ENCODE measurements at regions not wholly inside any gene's neighbourhood (a gene's known extent, or its start where the extent isn't known, plus 50 kb on each side); places are given as distances from the start of the nearest gene placed in this dataset.
"Not testable (repeated sequence)": the region's sequence is repeated elsewhere in the genome, so short reads cannot be mapped to it uniquely, and the experiment has no call there.

- DNase-seq (ENCODE audit: low spot score), result no peak
These were observed 1650.5 kb upstream of the LRRTM3 start for GRCh38 chr10:65275296-65275695.

DNA sequence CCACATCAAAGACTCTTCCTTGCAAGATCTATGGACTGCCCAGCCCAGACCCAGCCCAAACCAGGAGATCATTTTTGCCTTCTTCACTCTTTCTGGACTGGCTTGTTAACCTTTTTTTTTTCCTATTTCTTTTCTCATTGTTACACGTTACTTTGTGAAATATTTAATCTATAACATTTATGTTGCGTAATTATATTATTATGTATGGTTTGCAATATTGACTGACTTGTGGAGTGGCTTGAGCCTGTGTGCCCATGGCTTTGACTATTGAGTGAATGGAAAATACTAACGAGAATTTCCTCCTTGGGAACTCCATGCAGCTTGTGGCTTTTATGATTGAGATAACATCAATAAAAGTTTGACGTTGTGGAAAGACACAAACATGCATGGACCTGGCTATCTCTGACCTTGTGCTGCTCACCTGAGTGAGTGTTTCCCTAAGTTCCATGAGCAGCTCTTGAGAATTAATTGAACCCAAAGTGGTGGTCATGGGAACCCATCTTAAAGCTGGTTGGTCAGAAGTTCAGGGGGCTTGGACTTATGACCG lies 1641.3 kb upstream of the LRRTM3 start:
- DNase-seq (ENCODE audit: low spot score), result no peak

DNA sequence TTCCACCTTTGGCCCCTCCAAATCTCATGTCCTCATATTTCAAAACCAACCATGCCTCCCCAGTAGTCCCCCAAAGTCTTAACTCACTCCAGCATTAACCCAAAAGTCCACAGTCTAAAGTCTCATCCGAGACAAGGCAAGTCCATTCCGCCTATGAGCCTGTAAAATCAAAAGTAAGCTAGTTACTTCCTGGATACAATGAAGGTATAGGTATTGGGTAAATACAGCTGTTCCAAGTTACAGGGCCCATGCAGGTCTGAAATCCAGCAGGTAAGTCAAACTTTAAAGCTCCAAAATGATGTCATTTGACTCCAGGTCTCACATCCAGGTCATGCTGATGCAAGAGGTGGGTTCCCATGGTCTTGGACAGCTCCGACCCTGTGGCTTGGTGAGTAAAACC lies 1640.1 kb upstream of the LRRTM3 start:
- DNase-seq (ENCODE audit: low spot score), result not testable (repeated sequence)

- DNase-seq (ENCODE audit: low spot score), result no peak
These were observed 1634.5 kb upstream of the LRRTM3 start for GRCh38 chr10:65291286-65291685.

- DNase-seq (ENCODE audit: low spot score), result no peak
These were observed 1633.3 kb upstream of the LRRTM3 start for GRCh38 chr10:65292551-65292950.

DNA sequence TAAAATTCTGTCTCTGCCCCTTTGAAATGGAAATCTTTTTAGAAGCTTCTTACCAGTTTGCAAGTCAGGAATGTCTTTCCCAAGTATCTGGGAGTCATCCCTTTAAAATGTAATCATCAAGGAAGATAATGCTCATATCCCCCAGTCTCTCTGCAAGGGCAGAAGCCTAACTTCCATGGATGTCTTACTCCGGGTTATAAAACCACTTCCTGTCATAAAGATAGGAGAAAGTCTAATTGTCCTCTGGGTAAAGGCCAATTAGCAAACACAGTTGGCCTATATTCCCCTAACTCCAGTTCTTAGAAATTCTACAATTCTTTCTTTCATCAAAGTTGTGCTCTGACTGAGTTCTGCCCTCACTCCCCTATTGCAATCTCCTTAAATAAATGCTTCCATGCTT lies 1631.5 kb upstream of the LRRTM3 start:
- no peak for DNase-seq (ENCODE audit: low spot score)

DNA sequence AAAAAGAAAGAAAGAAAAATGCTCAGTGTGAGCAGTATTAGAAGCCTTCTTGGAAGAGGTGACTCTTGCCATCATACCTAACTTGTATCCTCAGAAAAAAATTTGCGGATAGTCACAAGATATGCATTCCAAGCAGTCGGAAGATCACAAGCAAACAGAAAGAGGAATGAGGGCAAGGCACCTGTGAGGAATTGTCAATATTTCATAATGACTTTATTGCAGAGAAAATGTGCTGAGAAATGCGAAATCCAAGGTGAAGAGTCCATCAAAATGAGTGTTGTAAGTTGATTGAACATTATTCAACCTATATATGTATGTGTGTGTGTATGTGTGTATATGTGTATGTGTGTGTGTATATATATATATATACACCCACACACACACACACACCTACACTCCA lies 1624.7 kb upstream of the LRRTM3 start:
- DNase-seq (ENCODE audit: low spot score), result no peak

DNA sequence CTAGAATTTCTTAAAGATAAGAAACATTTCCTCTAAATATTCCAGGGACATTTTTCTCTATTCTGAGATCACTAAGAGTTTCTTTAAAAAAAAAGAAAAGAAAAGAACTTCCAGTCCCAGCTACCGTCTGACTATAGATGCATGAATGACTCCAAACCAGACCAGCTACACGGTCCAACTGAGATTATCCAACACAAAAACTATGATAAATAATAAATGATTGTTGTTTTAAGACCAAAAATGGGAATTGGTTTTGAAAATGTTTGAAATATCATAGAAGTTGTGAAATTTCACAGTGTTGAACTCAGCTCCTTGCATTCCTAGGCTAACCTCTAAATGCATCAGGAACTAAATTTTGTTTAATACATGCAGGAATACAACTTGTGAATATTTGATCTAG lies 1619.6 kb upstream of the LRRTM3 start:
- no peak for DNase-seq (ENCODE audit: low spot score)

DNA sequence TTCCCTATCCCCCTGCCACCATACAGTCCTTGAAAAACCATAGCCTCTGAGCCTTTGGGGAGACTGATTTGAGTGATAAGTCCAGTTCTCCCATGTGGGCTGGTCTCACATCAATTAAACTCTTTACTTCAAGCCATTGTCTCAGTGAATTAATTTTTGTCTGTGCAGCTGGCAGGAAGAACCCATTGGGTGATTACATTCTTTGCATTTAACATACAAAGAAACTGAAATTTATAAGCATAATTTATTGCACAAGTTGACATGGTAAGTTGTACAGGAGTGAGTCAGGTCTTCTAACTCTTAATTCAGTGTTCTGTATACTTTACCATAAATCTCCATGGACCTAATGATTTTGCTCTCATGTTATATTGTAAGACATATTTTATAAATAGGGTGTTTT lies 1613.0 kb upstream of the LRRTM3 start:
- no peak for DNase-seq (ENCODE audit: low spot score)

GRCh38 chr10:65313406-65313805 lies 1612.4 kb upstream of the LRRTM3 start:
- DNase-seq (ENCODE audit: low spot score), result no peak

DNA sequence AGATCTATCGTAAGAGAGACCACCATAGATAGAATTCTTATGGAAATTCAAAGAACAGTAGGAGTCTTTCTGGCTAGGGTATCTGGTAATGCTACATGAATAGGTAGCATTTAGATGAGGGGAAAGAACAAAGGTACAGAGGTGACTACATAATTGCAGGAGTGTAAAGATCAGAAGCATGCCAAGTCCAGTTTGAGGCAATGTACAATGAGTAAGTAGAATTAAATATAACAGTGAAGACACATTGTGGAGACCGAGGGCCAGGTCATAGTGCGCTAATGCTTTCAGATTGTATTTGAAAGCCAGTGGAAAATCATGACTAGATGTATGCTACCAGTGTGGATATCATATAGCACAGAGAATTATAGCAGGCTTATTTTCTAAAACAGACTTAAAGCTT lies 1611.6 kb upstream of the LRRTM3 start:
- DNase-seq (ENCODE audit: low spot score), result no peak

GRCh38 chr10:65319493-65319892 lies 1606.3 kb upstream of the LRRTM3 start:
- DNase-seq (ENCODE audit: low spot score), result no peak

DNA sequence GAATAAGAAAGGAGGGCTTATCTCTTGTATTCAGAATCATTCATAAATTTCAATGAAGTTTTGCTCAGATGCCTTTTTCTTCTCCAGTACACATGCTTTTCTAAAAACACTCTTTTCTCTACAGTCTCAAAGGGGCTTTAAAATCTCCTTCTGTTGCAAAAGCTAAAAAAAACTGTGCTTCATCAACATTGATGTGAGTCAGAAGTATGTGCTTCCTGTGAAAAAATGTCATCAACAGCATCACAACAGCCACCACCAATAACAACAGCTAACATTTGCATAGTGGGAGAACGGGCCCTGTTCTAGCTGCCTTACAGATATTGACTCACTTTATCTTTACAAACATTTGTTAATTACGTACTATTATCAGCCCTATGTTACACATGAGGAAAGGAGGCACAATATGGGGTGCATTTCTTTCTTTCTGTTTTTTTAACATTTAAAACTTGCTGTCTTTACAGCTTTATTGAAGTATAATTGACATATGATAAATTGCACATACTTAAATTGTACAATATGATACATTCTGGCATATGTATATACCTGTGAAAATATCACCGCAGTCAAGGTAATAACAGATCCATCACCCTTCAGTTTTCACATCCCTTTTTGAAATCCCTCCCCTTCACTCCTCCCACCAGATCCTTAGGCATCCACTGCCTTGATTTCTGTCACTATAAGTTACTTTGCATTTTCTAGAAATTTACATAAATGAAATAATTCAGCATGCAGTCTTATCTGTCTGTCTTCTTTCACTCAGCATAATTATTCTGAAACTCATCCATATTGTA lies 1605.4 kb upstream of the LRRTM3 start:
- DNase-seq (ENCODE audit: low spot score), result no peak

DNA sequence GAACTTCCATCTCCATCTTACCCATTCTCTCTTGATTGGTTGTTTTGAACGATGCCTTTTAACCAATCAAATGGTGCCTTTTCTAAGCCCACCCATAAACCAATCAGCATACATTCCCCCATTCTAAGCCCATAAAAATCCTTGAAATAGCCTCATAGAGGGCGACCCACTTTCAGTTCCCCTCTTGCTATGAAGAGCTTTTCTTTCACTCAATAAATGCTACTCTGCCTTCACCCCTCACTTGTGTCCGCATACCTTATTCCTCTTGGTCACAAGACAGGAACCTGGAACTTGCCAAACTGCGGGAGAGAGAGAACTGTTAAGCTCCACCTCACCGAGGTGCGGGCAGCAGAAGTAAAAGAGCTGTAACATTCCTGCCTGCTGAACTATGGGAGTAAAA lies 1602.0 kb upstream of the LRRTM3 start:
- no peak for DNase-seq (ENCODE audit: low spot score)

DNA sequence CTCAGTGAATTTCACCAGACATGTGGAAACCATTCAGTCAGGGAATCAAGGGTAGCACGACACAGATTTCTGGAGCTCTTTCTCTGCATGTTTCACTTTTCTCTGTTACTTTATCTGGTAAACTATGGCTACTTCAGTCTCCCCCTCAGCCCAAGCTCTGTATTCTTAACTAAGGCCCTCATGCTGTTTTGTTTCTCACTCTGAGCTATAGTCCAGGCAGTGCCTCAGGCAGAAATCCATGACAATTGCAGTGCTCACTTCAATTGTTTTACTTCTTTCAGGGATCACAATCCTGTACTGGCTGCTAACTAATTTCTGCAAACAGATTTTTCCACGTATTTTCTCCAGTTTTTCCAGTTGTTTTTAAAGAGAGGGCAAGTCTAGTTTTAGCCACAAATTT lies 1599.9 kb upstream of the LRRTM3 start:
- no peak for DNase-seq (ENCODE audit: low spot score)

DNA sequence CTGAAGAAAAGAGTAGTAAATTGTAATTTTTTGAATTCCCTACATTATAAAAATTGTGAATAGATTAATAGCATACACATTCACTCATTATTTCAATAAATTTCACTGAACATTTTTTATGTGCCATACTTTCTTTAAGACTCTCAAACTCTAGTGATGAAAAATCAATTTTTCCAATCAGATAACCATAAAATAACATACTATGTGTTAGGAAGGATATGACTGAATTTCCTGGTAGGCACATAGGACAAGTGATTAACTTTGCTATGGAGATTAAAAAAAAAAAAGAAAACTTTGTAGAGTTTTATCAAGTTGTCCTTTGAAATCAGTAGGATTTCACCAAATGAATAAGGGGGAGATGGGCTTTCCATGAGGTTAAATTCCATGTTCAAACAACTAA lies 1597.3 kb upstream of the LRRTM3 start:
- no peak for DNase-seq (ENCODE audit: low spot score)

GRCh38 chr10:65335311-65335710 lies 1590.5 kb upstream of the LRRTM3 start:
- no peak for DNase-seq (ENCODE audit: low spot score)

GRCh38 chr10:65340340-65340739 lies 1585.5 kb upstream of the LRRTM3 start:
- DNase-seq (ENCODE audit: low spot score), result no peak

- DNase-seq (ENCODE audit: low spot score), result no peak
These were observed 1584.4 kb upstream of the LRRTM3 start for GRCh38 chr10:65341323-65341925.

DNA sequence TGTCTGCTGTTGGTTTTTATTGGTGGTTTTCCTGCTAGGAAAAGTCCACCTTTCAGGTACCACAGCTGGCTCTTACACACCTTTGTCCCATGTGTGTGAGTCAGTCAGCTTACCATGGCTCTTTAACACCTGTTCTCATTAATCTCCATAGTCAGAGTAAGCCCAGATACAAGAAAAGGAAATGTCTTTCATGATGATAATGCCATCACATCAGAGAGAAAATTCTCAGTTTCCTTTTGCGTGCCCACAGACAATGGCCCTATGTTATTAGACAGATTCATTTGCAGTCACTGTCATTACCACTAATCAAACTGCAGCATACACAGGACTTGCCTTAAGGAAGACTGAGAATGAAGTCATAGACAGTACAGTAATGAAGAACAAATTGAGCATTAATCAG lies 1583.6 kb upstream of the LRRTM3 start:
- no peak for DNase-seq (ENCODE audit: low spot score)

- no peak for DNase-seq (ENCODE audit: low spot score)
These were observed 1579.4 kb upstream of the LRRTM3 start for GRCh38 chr10:65346466-65346865.

DNA sequence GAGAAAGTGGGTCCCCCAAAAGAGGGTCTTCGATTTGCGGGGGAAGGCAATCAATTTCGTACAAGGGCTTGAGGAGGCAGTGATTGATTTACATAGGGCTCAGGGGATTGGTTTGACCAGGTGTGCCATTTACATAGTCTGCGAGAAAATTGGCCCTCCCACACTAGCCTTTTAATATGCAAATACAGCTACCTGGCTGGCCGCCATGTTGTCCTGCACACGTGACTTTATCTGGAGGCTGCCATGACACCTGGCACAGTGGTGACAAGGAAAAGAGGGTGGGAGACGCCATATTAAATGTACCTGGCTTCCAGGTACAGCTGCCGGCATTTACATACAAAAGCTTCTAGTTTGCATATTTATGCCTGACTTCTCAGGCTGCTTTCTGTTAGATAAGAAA lies 1577.2 kb upstream of the LRRTM3 start:
- DNase-seq (ENCODE audit: low spot score), result no peak

- DNase-seq (ENCODE audit: low spot score), result no peak
These were observed 1575.2 kb upstream of the LRRTM3 start for GRCh38 chr10:65350611-65351010.
